ENCODE measurements at regions not wholly inside any gene's neighbourhood (a gene's known extent, or its start where the extent isn't known, plus 50 kb on each side); places are given as distances from the start of the nearest gene placed in this dataset.
"Not testable (repeated sequence)": the region's sequence is repeated elsewhere in the genome, so short reads cannot be mapped to it uniquely, and the experiment has no call there.

DNA sequence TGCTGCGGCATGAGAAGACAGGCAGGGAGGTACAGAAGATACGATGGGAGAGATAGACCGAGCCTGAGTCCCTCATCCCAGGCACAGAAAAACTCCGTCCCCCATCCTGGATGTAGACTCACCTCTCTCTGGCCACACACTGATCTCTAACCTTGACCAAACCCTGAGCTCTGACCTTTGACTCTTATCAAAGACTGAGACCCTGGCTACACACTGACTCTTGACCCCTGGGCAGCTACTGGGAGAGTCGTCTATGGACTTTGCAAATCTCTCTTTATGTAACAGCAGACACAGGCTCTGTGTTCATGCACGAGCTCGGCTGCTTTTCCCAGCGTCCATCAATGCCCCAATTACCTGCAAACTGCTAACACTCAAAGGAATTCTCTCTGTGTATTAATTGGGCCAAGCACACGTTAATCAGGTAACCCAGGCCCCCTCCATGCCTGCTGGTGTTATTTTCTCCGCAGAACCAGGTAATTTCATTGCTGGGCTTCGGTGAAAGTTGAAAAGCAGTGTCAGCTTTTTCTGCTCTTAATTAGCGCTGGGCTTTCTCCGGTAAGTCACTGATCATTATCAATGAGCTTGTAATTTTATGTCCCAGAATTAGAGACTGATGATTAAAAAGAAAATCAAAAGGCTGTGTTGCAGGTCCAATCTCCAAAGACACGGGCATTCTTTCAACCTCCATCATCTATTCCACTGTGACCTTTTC is 179.4 kb upstream of the NLRP1 start:
- no peak for TF ChIP-seq JUND (IDR thresholded peaks at IDR 0.05; ENCODE audit: low read depth)
- DNase-seq (ENCODE audit: low read depth in 1 of 2, low spot score in 1 of 2): no peak
- in situ Hi-C loops (cut with HindIII; ENCODE audit: low pct_unique_long_range_greater_than_20kb, low sequenced_read_pairs): no loop called here

DNA sequence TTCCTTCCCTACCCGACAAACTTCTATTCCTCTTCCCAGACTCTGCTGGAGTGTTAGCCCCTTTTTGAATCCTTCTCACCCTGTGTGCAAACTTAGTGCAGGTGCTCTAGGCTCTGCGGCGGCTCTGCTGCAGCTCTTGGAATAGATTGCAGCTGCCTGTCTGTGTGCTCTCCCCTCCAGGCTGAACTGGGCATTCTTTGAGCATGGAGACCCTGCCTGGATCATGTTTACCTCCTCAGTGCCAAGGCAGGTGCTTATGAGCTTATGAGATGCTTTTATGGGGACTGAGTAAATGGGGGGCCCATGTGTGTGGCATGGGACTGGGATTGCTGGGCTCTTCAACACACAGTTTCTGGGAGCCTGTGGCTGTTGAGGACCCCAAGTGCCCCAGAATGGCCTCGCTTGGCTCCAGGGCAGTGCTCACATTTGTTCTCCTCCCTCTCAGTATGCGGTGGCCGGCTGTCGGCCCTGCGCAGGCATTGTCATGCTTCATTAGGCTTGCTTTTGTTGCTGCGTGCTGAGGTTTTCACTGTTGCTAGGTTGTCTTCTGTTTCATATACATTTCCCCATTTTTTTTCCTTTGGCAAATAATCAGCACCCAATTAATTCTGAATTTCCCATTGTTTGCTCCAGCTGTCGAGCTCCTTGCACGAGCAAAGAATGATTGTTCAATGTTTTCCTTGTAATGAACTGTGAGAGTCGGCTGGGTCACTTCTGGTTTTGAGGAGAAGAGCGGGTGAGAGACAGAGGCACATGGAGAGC is 185.5 kb upstream of the NLRP1 start:
- no peak for TF ChIP-seq JUND (IDR thresholded peaks at IDR 0.05; ENCODE audit: low read depth)
- in situ Hi-C loops (cut with HindIII; ENCODE audit: low pct_unique_long_range_greater_than_20kb, low sequenced_read_pairs): no loop called here
- DNase-seq (ENCODE audit: low read depth in 1 of 2, low spot score in 1 of 2): no peak

DNA sequence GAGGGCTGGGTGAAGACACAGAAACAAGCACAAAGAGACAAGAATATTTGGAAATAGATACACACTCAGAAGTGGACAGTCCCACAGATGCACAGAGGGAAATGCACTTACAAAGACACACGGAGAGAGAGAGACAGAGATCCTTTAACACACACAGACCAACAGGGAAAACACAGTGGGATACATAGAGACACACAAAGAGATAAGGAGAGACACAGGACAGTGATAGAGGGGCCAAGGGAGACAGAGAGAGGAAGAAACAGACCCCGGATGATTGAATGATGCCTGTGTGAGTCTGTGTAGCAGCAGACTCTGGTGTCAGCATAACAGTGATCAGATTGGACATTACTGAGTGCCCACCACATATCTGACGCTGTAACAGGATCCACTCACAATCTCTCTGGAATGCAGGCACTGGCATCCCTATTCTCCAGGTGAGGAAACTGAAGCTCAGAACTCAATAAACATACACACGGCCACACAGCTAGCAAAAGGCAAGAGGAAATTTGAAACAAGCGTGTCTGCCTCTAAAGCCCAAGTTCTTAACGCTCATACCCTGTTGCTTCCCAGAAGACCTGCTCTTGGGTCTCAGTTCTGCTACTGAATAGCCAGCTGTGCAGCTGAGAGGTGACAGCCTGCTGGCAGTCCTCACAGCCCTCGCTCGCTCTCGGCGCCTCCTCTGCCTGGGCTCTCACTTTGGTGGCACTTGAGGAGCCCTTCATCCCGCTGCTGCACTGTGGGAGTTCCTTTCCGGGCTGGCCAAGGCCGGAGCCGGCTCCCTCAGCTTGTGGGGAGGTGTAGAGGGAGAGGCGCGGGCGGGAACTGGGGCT is 186.3 kb upstream of the NLRP1 start:
- in situ Hi-C loops (cut with HindIII; ENCODE audit: low pct_unique_long_range_greater_than_20kb, low sequenced_read_pairs): no loop called here
- TF ChIP-seq JUND (IDR thresholded peaks at IDR 0.05; ENCODE audit: low read depth): no peak
- DNase-seq (ENCODE audit: low read depth in 1 of 2, low spot score in 1 of 2): no peak

- in situ Hi-C loops (cut with HindIII; ENCODE audit: low pct_unique_long_range_greater_than_20kb, low sequenced_read_pairs); DNase-seq (ENCODE audit: low read depth in 1 of 2, low spot score in 1 of 2): not testable (repeated sequence)
Measured at GRCh38 chr17:5771271-5771577, 186.9 kb upstream of the NLRP1 start.

- in situ Hi-C loops (cut with HindIII; ENCODE audit: low pct_unique_long_range_greater_than_20kb, low sequenced_read_pairs); DNase-seq (ENCODE audit: low read depth in 1 of 2, low spot score in 1 of 2): not testable (repeated sequence)
Measured at GRCh38 chr17:5772017-5772416, 187.7 kb upstream of the NLRP1 start.

GRCh38 chr17:5772720-5773119 is 188.4 kb upstream of the NLRP1 start:
- in situ Hi-C loops (cut with HindIII; ENCODE audit: low pct_unique_long_range_greater_than_20kb, low sequenced_read_pairs): no loop called here
- no peak for TF ChIP-seq JUND (IDR thresholded peaks at IDR 0.05; ENCODE audit: low read depth)
- DNase-seq (ENCODE audit: low read depth in 1 of 2, low spot score in 1 of 2): no peak

DNA sequence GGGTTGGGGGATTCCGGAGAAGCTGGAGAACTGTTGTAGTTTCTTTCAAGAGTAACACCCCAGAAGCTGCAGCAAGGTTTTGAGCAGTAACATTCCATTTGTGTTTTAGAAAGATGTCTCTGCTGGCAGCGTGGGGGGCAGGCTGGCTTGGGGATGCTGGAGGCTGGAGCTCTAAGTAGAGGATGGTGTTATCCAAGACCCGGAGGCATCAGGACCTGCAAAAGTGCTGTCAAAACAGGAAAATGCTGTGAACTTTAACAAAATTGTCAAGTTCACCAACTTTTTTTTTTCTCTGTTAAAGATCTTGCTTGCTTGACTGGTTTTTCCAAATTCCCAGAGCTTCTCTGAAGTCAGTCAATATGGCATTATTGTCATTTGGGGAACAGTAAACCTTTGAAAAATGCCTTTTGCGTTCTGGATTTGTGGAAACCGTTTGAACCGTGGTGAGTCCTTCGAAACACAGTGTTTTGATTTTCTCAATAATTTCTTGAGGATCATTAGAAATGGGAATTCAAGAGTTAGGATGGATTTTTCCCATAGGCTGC is 189.6 kb upstream of the NLRP1 start:
- in situ Hi-C loops (cut with HindIII; ENCODE audit: low pct_unique_long_range_greater_than_20kb, low sequenced_read_pairs): no loop called here
- no peak for TF ChIP-seq JUND (IDR thresholded peaks at IDR 0.05; ENCODE audit: low read depth)
- peak in 1 of 2 experiments; percentile 2 for DNase-seq (ENCODE audit: low read depth in 1 of 2, low spot score in 1 of 2)

- no peak for DNase-seq (ENCODE audit: low read depth in 1 of 2, low spot score in 1 of 2)
- no peak for TF ChIP-seq JUND (IDR thresholded peaks at IDR 0.05; ENCODE audit: low read depth)
- in situ Hi-C loops (cut with HindIII; ENCODE audit: low pct_unique_long_range_greater_than_20kb, low sequenced_read_pairs): no loop called here
Measured at GRCh38 chr17:5775098-5775497, 190.8 kb upstream of the NLRP1 start.

DNA sequence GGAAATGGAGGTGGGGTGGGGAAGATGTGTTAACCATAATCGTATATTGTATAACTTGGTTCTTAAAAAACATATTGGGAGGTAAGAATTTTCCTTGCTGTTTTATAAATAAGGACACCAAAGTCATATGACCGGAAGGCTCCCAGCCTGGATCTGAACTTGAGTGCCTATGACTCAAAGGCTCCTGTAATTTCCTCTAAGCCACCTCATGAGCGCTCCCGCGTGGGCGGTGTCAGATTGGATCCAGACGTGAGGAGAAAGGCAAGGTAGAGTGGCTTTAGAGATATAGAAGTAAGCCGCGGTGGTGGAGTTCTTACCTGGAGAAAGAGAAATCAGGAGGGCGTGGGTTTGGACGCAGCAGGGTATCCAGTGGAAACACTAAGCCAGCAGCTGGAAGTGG is 196.2 kb upstream of the NLRP1 start:
- TF ChIP-seq JUND (IDR thresholded peaks at IDR 0.05; ENCODE audit: low read depth): no peak
- peak in 1 of 2 experiments; percentile 3 for DNase-seq (ENCODE audit: low read depth in 1 of 2, low spot score in 1 of 2)
- in situ Hi-C loops (cut with HindIII; ENCODE audit: low pct_unique_long_range_greater_than_20kb, low sequenced_read_pairs): no loop called here

GRCh38 chr17:5781236-5781927 is 197.1 kb upstream of the NLRP1 start:
- no peak for DNase-seq (ENCODE audit: low read depth in 1 of 2, low spot score in 1 of 2)
- in situ Hi-C loops (cut with HindIII; ENCODE audit: low pct_unique_long_range_greater_than_20kb, low sequenced_read_pairs): no loop called here
- TF ChIP-seq JUND (IDR thresholded peaks at IDR 0.05; ENCODE audit: low read depth): no peak

- in situ Hi-C loops (cut with HindIII; ENCODE audit: low pct_unique_long_range_greater_than_20kb, low sequenced_read_pairs): no loop called here
- no peak for DNase-seq (ENCODE audit: low read depth in 1 of 2, low spot score in 1 of 2)
- TF ChIP-seq JUND (IDR thresholded peaks at IDR 0.05; ENCODE audit: low read depth): no peak
Measured at GRCh38 chr17:5783269-5783668, 199.0 kb upstream of the NLRP1 start.

DNA sequence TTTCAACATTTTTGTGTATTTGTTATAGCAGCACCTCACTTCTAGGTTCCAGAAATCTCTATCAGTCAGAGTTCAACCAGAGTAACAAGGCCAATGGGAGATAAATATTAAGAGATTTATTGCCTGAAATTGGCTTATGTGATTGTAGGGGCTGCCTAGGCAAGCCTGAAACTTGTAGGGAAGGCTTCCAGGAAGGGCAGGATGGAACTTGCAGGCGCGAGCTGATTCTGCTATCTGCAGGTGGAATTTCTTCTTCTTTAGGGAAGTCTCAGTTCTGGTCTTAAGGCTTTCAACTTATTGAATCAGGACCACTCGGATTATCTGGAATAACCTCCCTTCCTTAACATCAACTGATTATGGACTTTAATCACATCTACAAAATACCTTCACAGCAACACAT is 199.5 kb upstream of the NLRP1 start:
- in situ Hi-C loops (cut with HindIII; ENCODE audit: low pct_unique_long_range_greater_than_20kb, low sequenced_read_pairs): no loop called here
- no peak for TF ChIP-seq JUND (IDR thresholded peaks at IDR 0.05; ENCODE audit: low read depth)
- no peak for DNase-seq (ENCODE audit: low read depth in 1 of 2, low spot score in 1 of 2)
